Keratinocyte (primary cell): ENCODE measurements at regions not wholly inside any gene's neighbourhood (a gene's known extent, or its start where the extent isn't known, plus 50 kb on each side); places are given as distances from the start of the nearest gene placed in this dataset.

Experiments
- CTCF ChIP-seq, 3 experiments: IDR thresholded peaks in 1 of 3; conservative IDR thresholded peaks in 1 of 3; optimal IDR thresholded peaks in 1 of 3; 2 replicates in 2 of 3; 3 replicates in 1 of 3; pipeline versions ENCODE3 to v1.5.1; 2011; ENCODE audit warnings: low read length in 3 of 3, mild to moderate bottlenecking in 3 of 3, moderate library complexity in 2 of 3, control low read depth in 1 of 3, inconsistent platforms in 1 of 3; ENCODE audit not compliant: insufficient read depth in 2 of 3; ENCODE audit errors: extremely low read depth in 1 of 3
- EZH2 ChIP-seq: IDR thresholded peaks from one replicate; pipeline ENCODE4 v1.6.1; 2012; ENCODE audit warnings: inconsistent platforms, mild to moderate bottlenecking, low read length, moderate library complexity

GRCh38 chr2:240292619-240293525 lies 142.6 kb upstream of the GPC1 start:
- TF ChIP-seq CTCF (optimal IDR thresholded peaks at IDR 0.05 in 1 of 3, IDR thresholded peaks at IDR 0.05 in 1 of 3, conservative IDR thresholded peaks at IDR 0.05 in 1 of 3; ENCODE audit: extremely low read depth in 1 of 3, insufficient read depth in 2 of 3, low read length in 3 of 3) (no peak), EZH2 (no peak)
